ENCODE measurements at regions not wholly inside any gene's neighbourhood (a gene's known extent, or its start where the extent isn't known, plus 50 kb on each side); places are given as distances from the start of the nearest gene placed in this dataset.

GRCh38 chr4:160611181-160611580 is 1508.3 kb downstream of the RAPGEF2 start:
- Histone ChIP-seq H3K36me3 (replicated peaks in 1 of 2; ENCODE audit: control insufficient read depth in 1 of 2, insufficient read depth in 2 of 2, low read length in 2 of 2) (no peaks in the 10 kb centered on the region), H3K27ac (ENCODE audit: extremely low read length, insufficient read depth, low read length) (no peak overlapping the region), H3K4me3 (replicated peaks in 1 of 3; ENCODE audit: insufficient read depth in 1 of 3, low read depth in 2 of 3, low read length in 3 of 3) (no peak overlapping the region), H4K20me1 (ENCODE audit: insufficient read depth, low read length) (no peaks in the 10 kb centered on the region), H3K27me3 (ENCODE audit: control insufficient read depth in 1 of 2, insufficient read depth in 2 of 2, low read length in 2 of 2) (no peaks in the 10 kb centered on the region), H3K9me3 (ENCODE audit: low read length) (no peaks in the 10 kb centered on the region), H3K79me2 (ENCODE audit: insufficient read depth, low read length) (no peaks in the 10 kb centered on the region), H3K4me1 (ENCODE audit: insufficient read depth, low read length) (no peaks in the 10 kb centered on the region), H3K4me2 (ENCODE audit: low read depth, low read length) (no peak overlapping the region), H2AFZ (ENCODE audit: low read length) (no peak overlapping the region), H3K9ac (ENCODE audit: insufficient read depth, low read depth, low read length) (no peak overlapping the region)
- ChIA-PET CTCF (ENCODE audit: low intra/inter-chr PET ratio, low total read pairs) (no interaction called here), POLR2A (no interaction called here)
- intact Hi-C loops (cut with micrococcal nuclease; ENCODE audit: unreplicated experiment) (no loop called here), in situ Hi-C loops (cut with HindIII; ENCODE audit: extremely low pct_ligation_motif_present, low pct_unique_long_range_greater_than_20kb) (no loop called here)
- no TSS peak for BruUV-seq (replicated peaks)
- WGBS (ENCODE audit: low lambda C conversion rate), result 0% methylated on average over 3 of the region's 3 CpGs
- TF ChIP-seq TGIF2 (CRISPR knock-in tag; IDR thresholded peaks at IDR 0.05) (no peak), JARID2 (CRISPR knock-in tag; IDR thresholded peaks at IDR 0.05; ENCODE audit: insufficient replicate concordance) (no peak), ZEB1 (IDR thresholded peaks at IDR 0.05; ENCODE audit: insufficient replicate concordance, low read depth) (no peak), SALL2 (CRISPR knock-in tag; IDR thresholded peaks at IDR 0.05) (no peak)
- TF ChIP-seq, protein P1, sequence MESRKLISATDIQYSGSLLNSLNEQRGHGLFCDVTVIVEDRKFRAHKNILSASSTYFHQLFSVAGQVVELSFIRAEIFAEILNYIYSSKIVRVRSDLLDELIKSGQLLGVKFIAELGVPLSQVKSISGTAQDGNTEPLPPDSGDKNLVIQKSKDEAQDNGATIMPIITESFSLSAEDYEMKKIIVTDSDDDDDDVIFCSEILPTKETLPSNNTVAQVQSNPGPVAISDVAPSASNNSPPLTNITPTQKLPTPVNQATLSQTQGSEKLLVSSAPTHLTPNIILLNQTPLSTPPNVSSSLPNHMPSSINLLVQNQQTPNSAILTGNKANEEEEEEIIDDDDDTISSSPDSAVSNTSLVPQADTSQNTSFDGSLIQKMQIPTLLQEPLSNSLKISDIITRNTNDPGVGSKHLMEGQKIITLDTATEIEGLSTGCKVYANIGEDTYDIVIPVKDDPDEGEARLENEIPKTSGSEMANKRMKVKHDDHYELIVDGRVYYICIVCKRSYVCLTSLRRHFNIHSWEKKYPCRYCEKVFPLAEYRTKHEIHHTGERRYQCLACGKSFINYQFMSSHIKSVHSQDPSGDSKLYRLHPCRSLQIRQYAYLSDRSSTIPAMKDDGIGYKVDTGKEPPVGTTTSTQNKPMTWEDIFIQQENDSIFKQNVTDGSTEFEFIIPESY (CRISPR knock-in tag; IDR thresholded peaks at IDR 0.05), result no peak
- FAIRE-seq (no peak), ATAC-seq (no peak), DNase-seq (ENCODE audit: low spot score) (no peak)

- Histone ChIP-seq H3K36me3 (replicated peaks in 1 of 2; ENCODE audit: control insufficient read depth in 1 of 2, insufficient read depth in 2 of 2, low read length in 2 of 2) (no peaks in the 10 kb centered on the region), H3K79me2 (ENCODE audit: insufficient read depth, low read length) (no peaks in the 10 kb centered on the region), H4K20me1 (ENCODE audit: insufficient read depth, low read length) (no peaks in the 10 kb centered on the region), H3K27me3 (ENCODE audit: control insufficient read depth in 1 of 2, insufficient read depth in 2 of 2, low read length in 2 of 2) (no peaks in the 10 kb centered on the region), H3K9ac (ENCODE audit: insufficient read depth, low read depth, low read length) (no peak overlapping the region), H2AFZ (ENCODE audit: low read length) (no peak overlapping the region), H3K9me3 (ENCODE audit: low read length) (peaks cover 10% of the 10 kb centered on the region; the same call in 1 of the 2 replicates), H3K4me3 (replicated peaks in 1 of 3; ENCODE audit: insufficient read depth in 1 of 3, low read depth in 2 of 3, low read length in 3 of 3) (no peak overlapping the region), H3K4me2 (ENCODE audit: low read depth, low read length) (no peak overlapping the region), H3K27ac (ENCODE audit: extremely low read length, insufficient read depth, low read length) (no peak overlapping the region), H3K4me1 (ENCODE audit: insufficient read depth, low read length) (no peaks in the 10 kb centered on the region)
- BruUV-seq (replicated peaks), result no TSS peak
- DNase-seq (ENCODE audit: low spot score) (no peak), FAIRE-seq (no peak), ATAC-seq (no peak)
- ChIA-PET POLR2A (no interaction called here), CTCF (ENCODE audit: low intra/inter-chr PET ratio, low total read pairs) (no interaction called here)
- in situ Hi-C loops (cut with HindIII; ENCODE audit: extremely low pct_ligation_motif_present, low pct_unique_long_range_greater_than_20kb) (no loop called here), intact Hi-C loops (cut with micrococcal nuclease; ENCODE audit: unreplicated experiment) (no loop called here)
- 4% methylated on average over 1 of the region's 1 CpG for WGBS (ENCODE audit: low lambda C conversion rate)
- TF ChIP-seq ZSCAN29 (CRISPR knock-in tag; conservative IDR thresholded peaks at IDR 0.05) (no peak), ZNF430 (CRISPR knock-in tag; IDR thresholded peaks at IDR 0.05) (no peak), KDM2A (CRISPR knock-in tag; IDR thresholded peaks at IDR 0.05; ENCODE audit: borderline replicate concordance, low read depth) (no peak), JUN (CRISPR knock-in tag; IDR thresholded peaks at IDR 0.05) (no peak), PITX1 (CRISPR knock-in tag; IDR thresholded peaks at IDR 0.05) (no peak)
Observed at GRCh38 chr4:160631044-160631443, 1528.2 kb downstream of the RAPGEF2 start.
